ENCODE measurements at regions not wholly inside any gene's neighbourhood (a gene's known extent, or its start where the extent isn't known, plus 50 kb on each side); places are given as distances from the start of the nearest gene placed in this dataset.

DNA sequence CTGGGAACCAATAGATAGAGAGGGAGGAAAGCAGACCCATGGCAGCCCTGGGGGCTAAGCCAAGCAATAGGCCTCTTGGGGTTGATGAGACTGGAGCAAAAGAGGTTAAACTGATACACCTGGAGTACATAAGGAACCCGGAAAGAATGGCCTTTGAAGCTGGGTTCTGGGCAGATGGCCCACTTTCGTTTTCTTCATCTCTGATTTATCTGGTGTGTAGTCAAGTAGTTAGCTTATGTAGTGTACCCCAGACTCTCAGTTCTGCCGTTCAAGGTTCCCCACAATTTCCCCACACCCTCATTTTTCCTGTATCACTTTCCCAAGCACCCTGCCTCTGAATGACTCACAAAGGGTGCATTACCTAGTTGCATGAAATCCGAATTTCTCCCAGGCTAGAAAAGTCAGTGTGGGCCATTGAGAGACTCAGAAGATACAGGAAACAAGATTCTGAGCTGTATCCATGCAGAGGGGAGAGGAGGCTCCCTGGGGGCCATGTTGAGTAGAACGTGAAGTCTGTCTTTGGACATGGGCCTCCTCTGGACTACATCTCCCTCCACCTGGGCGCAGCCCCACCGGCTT, 235.0 kb downstream of the LOXHD1 start:
- DNase-seq (no peak), ATAC-seq (ENCODE audit: insufficient read depth, low read depth) (no peak)
- peaks cover 16% of the 10 kb centered on the region for H3K4me1 ChIP-seq (ENCODE audit: insufficient read depth, low read length)

DNA sequence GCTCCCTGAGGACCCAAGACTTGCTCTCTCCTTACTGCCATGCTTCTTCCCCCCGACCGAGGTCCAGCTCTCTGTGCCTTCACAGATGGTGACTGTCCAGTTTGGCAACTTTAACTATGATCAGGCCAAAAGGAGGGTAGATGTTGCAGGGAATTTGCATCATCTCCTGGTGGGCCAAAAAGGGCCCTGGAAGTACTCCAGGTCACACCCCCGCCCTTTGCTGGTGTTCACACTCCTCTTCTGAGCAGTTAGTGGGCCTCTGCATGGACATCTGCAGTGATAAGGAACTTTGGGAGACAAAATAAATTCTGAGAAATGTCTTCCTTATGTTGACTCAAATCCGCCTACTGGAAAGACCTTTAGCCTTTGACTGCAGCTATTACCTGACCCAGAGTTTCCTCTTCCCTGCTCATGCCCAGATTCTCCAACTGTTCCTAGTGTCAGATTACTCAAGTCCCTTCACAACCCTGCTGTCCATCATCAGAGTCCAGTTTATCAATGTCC, 234.4 kb downstream of the LOXHD1 start:
- Histone ChIP-seq H3K27me3 (ENCODE audit: insufficient read depth, low read length, poor library complexity) (no peaks in the 10 kb centered on the region), H4K20me1 (ENCODE audit: insufficient read depth, low read length) (peaks cover 12% of the 10 kb centered on the region; the same call in 1 of the 2 replicates), H3K9me3 (ENCODE audit: insufficient read depth, low read length, severe bottlenecking) (no peaks in the 10 kb centered on the region), H3K4me2 (ENCODE audit: insufficient read depth, low read length) (no peak overlapping the region), H3K36me3 (ENCODE audit: insufficient read depth, low read length) (no peaks in the 10 kb centered on the region), H3K27ac (ENCODE audit: low read length) (no peak overlapping the region), H3K9ac (ENCODE audit: low read depth, low read length) (no peak overlapping the region), H2AFZ (ENCODE audit: low read depth, low read length) (no peak overlapping the region), H3K4me1 (ENCODE audit: insufficient read depth, low read length) (peaks cover 16% of the 10 kb centered on the region), H3K79me2 (ENCODE audit: insufficient read depth, low read length) (no peaks in the 10 kb centered on the region), H3K4me3 (ENCODE audit: low read depth in 1 of 2, low read length in 2 of 2) (no peak overlapping the region)
- TF ChIP-seq, protein P1, sequence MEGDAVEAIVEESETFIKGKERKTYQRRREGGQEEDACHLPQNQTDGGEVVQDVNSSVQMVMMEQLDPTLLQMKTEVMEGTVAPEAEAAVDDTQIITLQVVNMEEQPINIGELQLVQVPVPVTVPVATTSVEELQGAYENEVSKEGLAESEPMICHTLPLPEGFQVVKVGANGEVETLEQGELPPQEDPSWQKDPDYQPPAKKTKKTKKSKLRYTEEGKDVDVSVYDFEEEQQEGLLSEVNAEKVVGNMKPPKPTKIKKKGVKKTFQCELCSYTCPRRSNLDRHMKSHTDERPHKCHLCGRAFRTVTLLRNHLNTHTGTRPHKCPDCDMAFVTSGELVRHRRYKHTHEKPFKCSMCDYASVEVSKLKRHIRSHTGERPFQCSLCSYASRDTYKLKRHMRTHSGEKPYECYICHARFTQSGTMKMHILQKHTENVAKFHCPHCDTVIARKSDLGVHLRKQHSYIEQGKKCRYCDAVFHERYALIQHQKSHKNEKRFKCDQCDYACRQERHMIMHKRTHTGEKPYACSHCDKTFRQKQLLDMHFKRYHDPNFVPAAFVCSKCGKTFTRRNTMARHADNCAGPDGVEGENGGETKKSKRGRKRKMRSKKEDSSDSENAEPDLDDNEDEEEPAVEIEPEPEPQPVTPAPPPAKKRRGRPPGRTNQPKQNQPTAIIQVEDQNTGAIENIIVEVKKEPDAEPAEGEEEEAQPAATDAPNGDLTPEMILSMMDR (IDR thresholded peaks at IDR 0.05; ENCODE audit: borderline replicate concordance, extremely low read depth, low read length, poor library complexity, severe bottlenecking): no peak
- no peak for TF ChIP-seq EZH2 (IDR thresholded peaks at IDR 0.05; ENCODE audit: borderline replicate concordance, low read depth, low read length, severe bottlenecking)
- ATAC-seq (ENCODE audit: insufficient read depth, low read depth): no peak
- DNase-seq: no peak

More for the DNA sequence above, 235.0 kb downstream of the LOXHD1 start:
- Histone ChIP-seq H3K4me2 (ENCODE audit: insufficient read depth, low read length) (no peak overlapping the region), H3K36me3 (ENCODE audit: insufficient read depth, low read length) (no peaks in the 10 kb centered on the region), H4K20me1 (ENCODE audit: insufficient read depth, low read length) (peaks cover 11% of the 10 kb centered on the region; the same call in 1 of the 2 replicates), H3K79me2 (ENCODE audit: insufficient read depth, low read length) (no peaks in the 10 kb centered on the region), H3K9ac (ENCODE audit: low read depth, low read length) (no peak overlapping the region), H3K9me3 (ENCODE audit: insufficient read depth, low read length, severe bottlenecking) (no peaks in the 10 kb centered on the region), H3K27me3 (ENCODE audit: insufficient read depth, low read length, poor library complexity) (no peaks in the 10 kb centered on the region), H2AFZ (ENCODE audit: low read depth, low read length) (no peak overlapping the region), H3K27ac (ENCODE audit: low read length) (no peak overlapping the region), H3K4me3 (ENCODE audit: low read depth in 1 of 2, low read length in 2 of 2) (no peak overlapping the region)
- no peak for TF ChIP-seq EZH2 (IDR thresholded peaks at IDR 0.05; ENCODE audit: borderline replicate concordance, low read depth, low read length, severe bottlenecking)
- TF ChIP-seq, protein P1 (IDR thresholded peaks at IDR 0.05; ENCODE audit: borderline replicate concordance, extremely low read depth, low read length, poor library complexity, severe bottlenecking): no peak

- no peak overlapping the region for H3K4me3 ChIP-seq (ENCODE audit: low read depth in 1 of 2, low read length in 2 of 2)
- no peak overlapping the region for H3K9ac ChIP-seq (ENCODE audit: low read depth, low read length)
- H3K27me3 ChIP-seq (ENCODE audit: insufficient read depth, low read length, poor library complexity): no peaks in the 10 kb centered on the region
- no peaks in the 10 kb centered on the region for H3K79me2 ChIP-seq (ENCODE audit: insufficient read depth, low read length)
- H3K4me1 ChIP-seq (ENCODE audit: insufficient read depth, low read length): peaks cover 16% of the 10 kb centered on the region
- no peak overlapping the region for H3K4me2 ChIP-seq (ENCODE audit: insufficient read depth, low read length)
- TF ChIP-seq EZH2 (IDR thresholded peaks at IDR 0.05; ENCODE audit: borderline replicate concordance, low read depth, low read length, severe bottlenecking): no peak
- TF ChIP-seq, protein P1 (IDR thresholded peaks at IDR 0.05; ENCODE audit: borderline replicate concordance, extremely low read depth, low read length, poor library complexity, severe bottlenecking): no peak
- no peak overlapping the region for H3K27ac ChIP-seq (ENCODE audit: low read length)
- no peaks in the 10 kb centered on the region for H3K36me3 ChIP-seq (ENCODE audit: insufficient read depth, low read length)
- H4K20me1 ChIP-seq (ENCODE audit: insufficient read depth, low read length): peaks cover 12% of the 10 kb centered on the region; the same call in 1 of the 2 replicates
- no peak overlapping the region for H2AFZ ChIP-seq (ENCODE audit: low read depth, low read length)
- H3K9me3 ChIP-seq (ENCODE audit: insufficient read depth, low read length, severe bottlenecking): no peaks in the 10 kb centered on the region
- ATAC-seq (ENCODE audit: insufficient read depth, low read depth) (no peak), DNase-seq (no peak)
These were observed 233.7 kb downstream of the LOXHD1 start for GRCh38 chr18:46423226-46423805.

All from DND-41 (cell line).